ENCODE measurements at regions not wholly inside any gene's neighbourhood (a gene's known extent, or its start where the extent isn't known, plus 50 kb on each side); places are given as distances from the start of the nearest gene placed in this dataset.
"Not testable (repeated sequence)": the region's sequence is repeated elsewhere in the genome, so short reads cannot be mapped to it uniquely, and the experiment has no call there.

GRCh38 chr22:11561744-11562143 lies 3966.2 kb upstream of the OR11H1 start:
- ATAC-seq = not testable (repeated sequence)

GRCh38 chr22:11568837-11569563 lies 3959.0 kb upstream of the OR11H1 start:
- not testable (repeated sequence) for ATAC-seq

GRCh38 chr22:11569564-11569940 lies 3958.4 kb upstream of the OR11H1 start:
- peak; percentile 38 for ATAC-seq

GRCh38 chr22:11573154-11573553 lies 3954.8 kb upstream of the OR11H1 start:
- ATAC-seq = not testable (repeated sequence)

GRCh38 chr22:11574231-11574630 lies 3953.8 kb upstream of the OR11H1 start:
- peak; percentile 32 for ATAC-seq

GRCh38 chr22:11574659-11575058 lies 3953.3 kb upstream of the OR11H1 start:
- not testable (repeated sequence) for ATAC-seq

GRCh38 chr22:11576740-11577139 lies 3951.3 kb upstream of the OR11H1 start:
- not testable (repeated sequence) for ATAC-seq

GRCh38 chr22:11578115-11578514 lies 3949.9 kb upstream of the OR11H1 start:
- ATAC-seq = not testable (repeated sequence)

GRCh38 chr22:11578551-11578950 lies 3949.4 kb upstream of the OR11H1 start:
- ATAC-seq = not testable (repeated sequence)

GRCh38 chr22:11582048-11582447 lies 3945.9 kb upstream of the OR11H1 start:
- peak; percentile 46 for ATAC-seq

- not testable (repeated sequence) for ATAC-seq
Observed at GRCh38 chr22:11584231-11584630, 3943.8 kb upstream of the OR11H1 start.

- not testable (repeated sequence) for ATAC-seq
Observed at GRCh38 chr22:11594552-11594951, 3933.4 kb upstream of the OR11H1 start.

- ATAC-seq = not testable (repeated sequence)
Observed at GRCh38 chr22:11597666-11598358, 3930.2 kb upstream of the OR11H1 start.

- ATAC-seq = no peak
Observed at GRCh38 chr22:11598492-11599440, 3929.2 kb upstream of the OR11H1 start.

- ATAC-seq = not testable (repeated sequence)
Observed at GRCh38 chr22:11599456-11599855, 3928.5 kb upstream of the OR11H1 start.

GRCh38 chr22:11600161-11600560 lies 3927.8 kb upstream of the OR11H1 start:
- ATAC-seq = peak; percentile 33

GRCh38 chr22:11600896-11601890 lies 3926.8 kb upstream of the OR11H1 start:
- not testable (repeated sequence) for ATAC-seq

GRCh38 chr22:11604635-11605395 lies 3923.2 kb upstream of the OR11H1 start:
- not testable (repeated sequence) for ATAC-seq

GRCh38 chr22:11605468-11605981 lies 3922.5 kb upstream of the OR11H1 start:
- ATAC-seq = no peak
